Amniotic epithelial cell (primary cell): ENCODE measurements at regions not wholly inside any gene's neighbourhood (a gene's known extent, or its start where the extent isn't known, plus 50 kb on each side); places are given as distances from the start of the nearest gene placed in this dataset.

Experiments used
- DNase-seq: peaks from one replicate; pipeline ENCODE4 v3.0.0-alpha.2; 2010; ENCODE audit warnings: low read depth

- no peak for DNase-seq
These were observed 103.4 kb upstream of the HS3ST1 start for GRCh38 chr4:11532138-11532537.

- peak; percentile 84 for DNase-seq
These were observed 101.0 kb upstream of the HS3ST1 start for GRCh38 chr4:11529625-11530201.

- peak; percentile 50 for DNase-seq
These were observed 96.4 kb upstream of the HS3ST1 start for GRCh38 chr4:11525085-11525484.

GRCh38 chr4:11518754-11519153, 90.1 kb upstream of the HS3ST1 start:
- DNase-seq = no peak

- no peak for DNase-seq
These were observed 86.2 kb upstream of the HS3ST1 start for GRCh38 chr4:11514779-11515419.

- peak; percentile 49 for DNase-seq
These were observed 85.3 kb upstream of the HS3ST1 start for GRCh38 chr4:11514003-11514402.

- DNase-seq = no peak
These were observed 84.2 kb upstream of the HS3ST1 start for GRCh38 chr4:11512871-11513270.

GRCh38 chr4:11511321-11511720, 82.6 kb upstream of the HS3ST1 start:
- DNase-seq = peak; percentile 38

GRCh38 chr4:11507920-11508319, 79.2 kb upstream of the HS3ST1 start:
- no peak for DNase-seq

- no peak for DNase-seq
These were observed 77.5 kb upstream of the HS3ST1 start for GRCh38 chr4:11506194-11506593.

- DNase-seq = peak; percentile 36
These were observed 76.7 kb upstream of the HS3ST1 start for GRCh38 chr4:11505221-11505971.

GRCh38 chr4:11503166-11503565, 74.5 kb upstream of the HS3ST1 start:
- no peak for DNase-seq

GRCh38 chr4:11497972-11498371, 69.3 kb upstream of the HS3ST1 start:
- DNase-seq = no peak

- no peak for DNase-seq
These were observed 68.6 kb upstream of the HS3ST1 start for GRCh38 chr4:11497212-11497806.

- DNase-seq = peak; percentile 37
These were observed 67.7 kb upstream of the HS3ST1 start for GRCh38 chr4:11496351-11496829.

GRCh38 chr4:11495818-11496217, 67.1 kb upstream of the HS3ST1 start:
- DNase-seq = no peak

- DNase-seq = peak; percentile 74
These were observed 66.6 kb upstream of the HS3ST1 start for GRCh38 chr4:11495291-11495690.

GRCh38 chr4:11494232-11494631, 65.5 kb upstream of the HS3ST1 start:
- DNase-seq = no peak

- no peak for DNase-seq
These were observed 60.9 kb upstream of the HS3ST1 start for GRCh38 chr4:11489453-11490083.

- peak; percentile 45 for DNase-seq
These were observed 60.2 kb upstream of the HS3ST1 start for GRCh38 chr4:11488657-11489452.

GRCh38 chr4:11487868-11488544, 59.3 kb upstream of the HS3ST1 start:
- DNase-seq = peak; percentile 97
